ENCODE measurements at regions not wholly inside any gene's neighbourhood (a gene's known extent, or its start where the extent isn't known, plus 50 kb on each side); places are given as distances from the start of the nearest gene placed in this dataset.

DNA sequence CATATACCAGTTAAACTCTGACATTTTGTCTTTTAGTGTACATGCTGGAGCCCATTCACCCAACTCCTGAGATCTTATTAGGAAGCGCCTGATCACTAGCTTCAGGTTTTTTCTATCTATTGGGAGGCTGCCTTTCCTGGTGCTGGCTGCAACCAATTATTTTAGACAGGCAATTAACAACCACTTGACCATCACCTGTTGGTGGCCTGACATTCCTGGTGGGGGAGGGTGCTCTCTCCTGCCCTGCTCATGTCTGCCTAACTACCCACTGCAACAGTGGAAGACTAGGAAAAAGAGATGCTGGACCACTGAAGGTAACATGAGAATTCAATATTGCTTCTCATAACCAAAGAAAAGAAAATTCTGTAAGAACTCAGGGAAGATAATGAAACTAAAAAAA is 190.3 kb upstream of the GRM3 start:
- TF ChIP-seq POLR2A (IDR thresholded peaks at IDR 0.05) (no peak), POLR2AphosphoS5 (IDR thresholded peaks at IDR 0.05) (no peak)
- TF ChIP-seq, protein P1, sequence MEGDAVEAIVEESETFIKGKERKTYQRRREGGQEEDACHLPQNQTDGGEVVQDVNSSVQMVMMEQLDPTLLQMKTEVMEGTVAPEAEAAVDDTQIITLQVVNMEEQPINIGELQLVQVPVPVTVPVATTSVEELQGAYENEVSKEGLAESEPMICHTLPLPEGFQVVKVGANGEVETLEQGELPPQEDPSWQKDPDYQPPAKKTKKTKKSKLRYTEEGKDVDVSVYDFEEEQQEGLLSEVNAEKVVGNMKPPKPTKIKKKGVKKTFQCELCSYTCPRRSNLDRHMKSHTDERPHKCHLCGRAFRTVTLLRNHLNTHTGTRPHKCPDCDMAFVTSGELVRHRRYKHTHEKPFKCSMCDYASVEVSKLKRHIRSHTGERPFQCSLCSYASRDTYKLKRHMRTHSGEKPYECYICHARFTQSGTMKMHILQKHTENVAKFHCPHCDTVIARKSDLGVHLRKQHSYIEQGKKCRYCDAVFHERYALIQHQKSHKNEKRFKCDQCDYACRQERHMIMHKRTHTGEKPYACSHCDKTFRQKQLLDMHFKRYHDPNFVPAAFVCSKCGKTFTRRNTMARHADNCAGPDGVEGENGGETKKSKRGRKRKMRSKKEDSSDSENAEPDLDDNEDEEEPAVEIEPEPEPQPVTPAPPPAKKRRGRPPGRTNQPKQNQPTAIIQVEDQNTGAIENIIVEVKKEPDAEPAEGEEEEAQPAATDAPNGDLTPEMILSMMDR (IDR thresholded peaks at IDR 0.05), result no peak
